K562 (cell line): ENCODE measurements at regions not wholly inside any gene's neighbourhood (a gene's known extent, or its start where the extent isn't known, plus 50 kb on each side); places are given as distances from the start of the nearest gene placed in this dataset.

Experiments used
- ATAC-seq: fragments of 200-7000 bp; cut with Tn5 transposase; 3 replicates; pipeline ENCODE4 v1.9.1; 2020; ENCODE audit warnings: moderate library complexity
- BruUV-seq: library from RNA; stranded (reverse); fragments of 400-500 nt; replicated peaks from 2 replicates; lab custom pipeline; 2021; lab: Mats Ljungman, UMichigan
- CTCF ChIA-PET: fragments of 300-600 bp; formaldehyde crosslinking; extraction: SDS; loops from one replicate; lab custom pipeline; 2021; ENCODE audit warnings: low intra/inter-chr PET ratio; lab: Yijun Ruan, JAX
- POLR2A ChIA-PET: fragments of 300-600, 350-650 bp; sonication (Branson Sonifier 250); formaldehyde crosslinking; extraction: SDS; loops from one replicate; lab custom pipeline; 2021; ENCODE audit warnings: antibody characterized with exemption, inconsistent platforms; lab: Yijun Ruan, JAX
- DNase-seq, 4 experiments: peaks; one replicate each; pipeline versions ENCODE4 v3.0.0 to v3.0.0-alpha.2; 2011 to 2018; ENCODE audit warnings: low spot score in 3 of 4, mixed read lengths in 3 of 4; ENCODE audit errors: extremely low read depth in 1 of 4
- FAIRE-seq: peaks from 2 replicates; lab custom pipeline; 2011; peaks lifted over from hg19 to GRCh38; lab: Jason Lieb, UNC
- H2AFZ ChIP-seq: 2 replicates; pipeline ENCODE4 v1.6.0; 2011; ENCODE audit warnings: low read depth, low read length, control low read depth, inconsistent platforms
- H3K27ac ChIP-seq: fragments of 200-600 bp; 3 replicates; pipeline ENCODE4 v1.8.0; 2011; ENCODE audit warnings: low read depth, mild to moderate bottlenecking, control low read depth, inconsistent platforms, low read length, moderate library complexity, mixed read lengths; ENCODE audit errors: extremely low read depth
- H3K27me3 ChIP-seq, 2 experiments: fragments of 300-600 bp in 1 of 2; 2 replicates in 1 of 2; 3 replicates in 1 of 2; pipeline versions ENCODE4 v1.6.0 to v1.8.0; 2011; ENCODE audit warnings: inconsistent platforms in 2 of 2, low read length in 2 of 2, mild to moderate bottlenecking in 1 of 2, mixed read lengths in 1 of 2, moderate library complexity in 1 of 2; ENCODE audit not compliant: control insufficient read depth in 2 of 2, insufficient read depth in 2 of 2
- H3K36me3 ChIP-seq: fragments of 300-600 bp; 3 replicates; pipeline ENCODE4 v1.8.0; 2011; ENCODE audit warnings: mild to moderate bottlenecking, low read length, inconsistent platforms; ENCODE audit not compliant: control insufficient read depth, insufficient read depth
- H3K4me1 ChIP-seq, 2 experiments: fragments of 200-600 bp in 1 of 2; replicated peaks in 1 of 2; 2 replicates in 1 of 2; 3 replicates in 1 of 2; pipeline versions ENCODE4 v1.5.1 to v1.8.0; 2011; ENCODE audit warnings: inconsistent platforms in 2 of 2, low read length in 2 of 2, mild to moderate bottlenecking in 1 of 2, mixed read lengths in 1 of 2, moderate library complexity in 1 of 2; ENCODE audit not compliant: control insufficient read depth in 2 of 2, insufficient read depth in 2 of 2
- H3K4me2 ChIP-seq: 2 replicates; pipeline ENCODE4 v1.6.1; 2011; ENCODE audit warnings: low read length, control low read depth, inconsistent platforms, mixed read lengths; ENCODE audit not compliant: insufficient read depth
- H3K4me3 ChIP-seq: fragments of 200-600 bp; sonication (generic), shearing (Covaris generic); 2 replicates; pipeline ENCODE4 v1.5.1; 2016; ENCODE audit warnings: control low read depth, inconsistent platforms
- H3K79me2 ChIP-seq: fragments of 200-600 bp; 3 replicates; pipeline ENCODE4 v1.8.0; 2011; ENCODE audit warnings: low read length, inconsistent platforms; ENCODE audit not compliant: control insufficient read depth, insufficient read depth
- H3K9ac ChIP-seq, 2 experiments: 2 replicates each; pipeline versions ENCODE4 v1.6.0 to v1.6.1; 2011; ENCODE audit warnings: low read depth in 2 of 2, low read length in 2 of 2, control low read depth in 1 of 2, inconsistent platforms in 1 of 2, mild to moderate bottlenecking in 1 of 2, mixed read lengths in 1 of 2; ENCODE audit not compliant: insufficient read depth in 1 of 2
- H3K9me1 ChIP-seq: one replicate; pipeline ENCODE4 v1.6.0; 2011; ENCODE audit warnings: inconsistent platforms, mild to moderate bottlenecking, low read length, moderate library complexity; ENCODE audit not compliant: control insufficient read depth, insufficient read depth
- H3K9me3 ChIP-seq: replicated peaks from 2 replicates; pipeline ENCODE4 v1.5.1; 2011; ENCODE audit warnings: low read depth, low read length, inconsistent platforms; ENCODE audit not compliant: control insufficient read depth, insufficient read depth
- H4K20me1 ChIP-seq: replicated peaks from 2 replicates; pipeline ENCODE4 v1.6.1; 2011; ENCODE audit warnings: low read length, inconsistent platforms, mixed read lengths; ENCODE audit not compliant: control insufficient read depth, insufficient read depth
- CUX1 ChIP-seq: fragments of 200-800 bp; sonication (Bioruptor generic); IDR thresholded peaks from 2 replicates; pipeline ENCODE4 v1.6.1; 2016; ENCODE audit warnings: missing genetic modification characterization, missing compliant biosample characterization
- MCM3 ChIP-seq: fragments of 450-650 bp; IDR thresholded peaks from 2 replicates; pipeline ENCODE4 v1.6.1; 2016
- MEIS2 ChIP-seq: fragments of 450-650 bp; IDR thresholded peaks from 2 replicates; pipeline ENCODE4 v1.6.1; 2014; ENCODE audit warnings: mild to moderate bottlenecking; ENCODE audit not compliant: partially characterized antibody
- NCOA4 ChIP-seq: fragments of 450-650 bp; IDR thresholded peaks from 2 replicates; pipeline ENCODE4 v1.6.1; 2018; ENCODE audit warnings: mild to moderate bottlenecking; ENCODE audit not compliant: partially characterized antibody
- PKNOX1 ChIP-seq: fragments of 450-650 bp; IDR thresholded peaks from 2 replicates; pipeline ENCODE4 v1.6.1; 2016
- ZNF561 ChIP-seq: fragments of 450-650 bp; formaldehyde crosslinking; conservative IDR thresholded peaks from 2 replicates; pipeline ENCODE4 v1.4.0; 2020; ENCODE audit warnings: mild to moderate bottlenecking, moderate library complexity
- ZNF584 ChIP-seq: fragments of 200-800 bp; sonication (Bioruptor generic); IDR thresholded peaks from 2 replicates; pipeline ENCODE4 v1.6.1; 2016; ENCODE audit warnings: low read depth, mild to moderate bottlenecking, missing genetic modification characterization, missing compliant biosample characterization
- ZSCAN29 ChIP-seq: fragments of 450-650 bp; IDR thresholded peaks from 2 replicates; pipeline ENCODE4 v1.6.1; 2017
- WGBS: fragments of 100-300 bp; shearing (Covaris generic); methylation state at CpG from one replicate; pipeline ENCODE4 v1.1.6; 2016; ENCODE audit warnings: low coverage, mixed read lengths; ENCODE audit not compliant: insufficient coverage; ENCODE audit errors: missing lambda C conversion rate; 5-methylcytosine and 5-hydroxymethylcytosine counted together
- in situ Hi-C: fragments of 300-500 bp; cut with MboI; formaldehyde crosslinking; loops from 4 replicates; pipeline ENCODE4 v1.15.0; 2018; ENCODE audit warnings: inconsistent platforms, mixed read lengths
- intact Hi-C: fragments of 100-400 bp; cut with micrococcal nuclease; formaldehyde crosslinking; loops from 2 replicates; pipeline ENCODE4 v1.14.2; 2022

GRCh38 chr22:49286181-49286760 lies 541.4 kb downstream of the BRD1 start:
- no peak overlapping the region for H3K4me3 ChIP-seq
- DNase-seq = no peak
- no peaks in the 10 kb centered on the region for H3K9me3 ChIP-seq
- BruUV-seq = no TSS peak
- no peaks in the 10 kb centered on the region for H3K36me3 ChIP-seq
- peaks cover 2 to 34% of the 10 kb centered on the region in 2 experiments; a peak in 3 of 5 replicates for H3K27me3 ChIP-seq
- POLR2A ChIA-PET = interaction anchor here (0.7 kb wide), 1 partner anchor 19 kb away, joined by 3 read pairs; no protein-coding TSS in a partner anchor
- no peak overlapping the region for H3K27ac ChIP-seq
- no peaks in the 10 kb centered on the region for H4K20me1 ChIP-seq
- H2AFZ ChIP-seq = no peak overlapping the region
- no peak for FAIRE-seq
- in situ Hi-C loops (no loop called here), intact Hi-C loops (no loop called here)
- WGBS = 2% methylated on average over 15 of the region's 15 CpGs
- H3K9me1 ChIP-seq = no peaks in the 10 kb centered on the region
- TF ChIP-seq PKNOX1 = no peak
- TF ChIP-seq NCOA4 = no peak
- TF ChIP-seq MCM3 = no peak
- TF ChIP-seq ZNF584 (CRISPR knock-in tag) = no peak
- no peak for TF ChIP-seq ZNF561 (CRISPR knock-in tag)
- TF ChIP-seq ZSCAN29 = no peak
- TF ChIP-seq MEIS2 = no peak
- no peak for TF ChIP-seq CUX1 (CRISPR knock-in tag)
- no peak overlapping the region for H3K4me2 ChIP-seq
- no peaks in the 10 kb centered on the region for H3K4me1 ChIP-seq
- no peak for ATAC-seq
- CTCF ChIA-PET = interaction anchor here (0.7 kb wide), 1 partner anchor 8 kb away, joined by 3 read pairs; no protein-coding TSS in a partner anchor
- H3K9ac ChIP-seq = no peak overlapping the region
- H3K79me2 ChIP-seq = no peaks in the 10 kb centered on the region
